Stomach (tissue), 4 donors: ENCODE measurements at regions not wholly inside any gene's neighbourhood (a gene's known extent, or its start where the extent isn't known, plus 50 kb on each side); places are given as distances from the start of the nearest gene placed in this dataset.

Experiments used
- CTCF ChIP-seq, 7 experiments: fragments of 450-650 bp in 4 of 7; fragments of 200-600 bp in 3 of 7; sonication (generic) in 3 of 7; IDR thresholded peaks; one replicate each; pipeline ENCODE4 v1.5.1; 2016 to 2019; ENCODE audit warnings: antibody characterized with exemption in 7 of 7, control low read depth in 2 of 7, mild to moderate bottlenecking in 1 of 7
- EP300 ChIP-seq: sonication (generic); formaldehyde crosslinking; IDR thresholded peaks from one replicate; pipeline ENCODE4 v1.6.1; 2017; ENCODE audit warnings: antibody characterized with exemption
- POLR2A ChIP-seq, 4 donors: fragments of 450-650 bp; IDR thresholded peaks; one replicate each; pipeline ENCODE4 v1.6.1; 2016; ENCODE audit warnings: antibody characterized with exemption in 4 of 4, control low read depth in 2 of 4, mild to moderate bottlenecking in 1 of 4, moderate library complexity in 1 of 4
- POLR2AphosphoS5 ChIP-seq, 3 donors: sonication (generic); formaldehyde crosslinking; IDR thresholded peaks; one replicate each; pipeline ENCODE4 v1.6.1; 2016; ENCODE audit warnings: antibody characterized with exemption in 3 of 3

GRCh38 chr4:100935090-100935489, 412.2 kb downstream of the PPP3CA start:
- peak in 2 of 7 experiments; percentile 8 to 15 for TF ChIP-seq CTCF (IDR thresholded peaks at IDR 0.05)
- TF ChIP-seq POLR2A (IDR thresholded peaks at IDR 0.05): no peak
- no peak for TF ChIP-seq EP300
- no peak for TF ChIP-seq POLR2AphosphoS5 (IDR thresholded peaks at IDR 0.05)
